Liver (tissue), 3 donors: ENCODE measurements at regions not wholly inside any gene's neighbourhood (a gene's known extent, or its start where the extent isn't known, plus 50 kb on each side); places are given as distances from the start of the nearest gene placed in this dataset.
A peak's percentile ranks its signal among the peaks of the same experiment; 100 is the strongest.
"Not testable (repeated sequence)": the region's sequence is repeated elsewhere in the genome, so short reads cannot be mapped to it uniquely, and the experiment has no call there.

Experiments used
- EGR1 ChIP-seq, 2 donors: IDR thresholded peaks; 2 replicates each; pipeline ENCODE4 v1.6.1; 2016 to 2018; ENCODE audit warnings: antibody characterized with exemption in 2 of 2, low read depth in 2 of 2
- FOXA1 ChIP-seq: IDR thresholded peaks from 2 replicates; pipeline ENCODE4 v1.6.1; 2016; ENCODE audit warnings: antibody characterized with exemption
- GABPA ChIP-seq, 2 donors: IDR thresholded peaks in 1 of 2; conservative IDR thresholded peaks in 1 of 2; 2 replicates each; pipeline ENCODE4 v1.6.1; 2016; ENCODE audit warnings: antibody characterized with exemption in 2 of 2, mild to moderate bottlenecking in 1 of 2, moderate library complexity in 1 of 2
- JUND ChIP-seq, 2 donors: IDR thresholded peaks; 2 replicates each; pipeline ENCODE4 v1.6.1; 2016; ENCODE audit warnings: antibody characterized with exemption in 2 of 2
- RXRA ChIP-seq, 2 donors: IDR thresholded peaks; 2 replicates each; pipeline ENCODE4 v1.6.1; 2017 to 2018; ENCODE audit warnings: antibody characterized with exemption in 2 of 2, mild to moderate bottlenecking in 1 of 2
- SP1 ChIP-seq: IDR thresholded peaks from 2 replicates; pipeline ENCODE4 v1.6.1; 2018; ENCODE audit warnings: antibody characterized with exemption, mild to moderate bottlenecking
- TAF1 ChIP-seq: conservative IDR thresholded peaks from 2 replicates; pipeline ENCODE4 v1.6.1; 2016; ENCODE audit warnings: antibody characterized with exemption, mild to moderate bottlenecking
- YY1 ChIP-seq: IDR thresholded peaks from 2 replicates; pipeline ENCODE4 v1.6.1; 2016; ENCODE audit warnings: antibody characterized with exemption, mild to moderate bottlenecking
- TF ChIP-seq, protein P1 (sequence below): fragments of 150-350 bp; IDR thresholded peaks from 2 replicates; pipeline ENCODE4 v1.5.1; 2017; ENCODE audit warnings: improper control_type of control experiment, low read depth, low read length; ENCODE audit not compliant: missing input control
- TF ChIP-seq, protein P2 (sequence below): IDR thresholded peaks from 2 replicates; pipeline ENCODE4 v1.6.1; 2016; ENCODE audit warnings: antibody characterized with exemption
- TF ChIP-seq, protein P3 (sequence below): IDR thresholded peaks from 2 replicates; pipeline ENCODE4 v1.6.1; 2016; ENCODE audit warnings: antibody characterized with exemption
- TF ChIP-seq, protein P4 (sequence below): IDR thresholded peaks from 2 replicates; pipeline ENCODE4 v1.6.1; 2016; ENCODE audit warnings: antibody characterized with exemption, mild to moderate bottlenecking
- TF ChIP-seq, protein P5 (sequence below): IDR thresholded peaks from 2 replicates; pipeline ENCODE4 v1.6.1; 2016; ENCODE audit warnings: antibody characterized with exemption
- donor health status: healthy.
- donor health status: healthy.

DNA sequence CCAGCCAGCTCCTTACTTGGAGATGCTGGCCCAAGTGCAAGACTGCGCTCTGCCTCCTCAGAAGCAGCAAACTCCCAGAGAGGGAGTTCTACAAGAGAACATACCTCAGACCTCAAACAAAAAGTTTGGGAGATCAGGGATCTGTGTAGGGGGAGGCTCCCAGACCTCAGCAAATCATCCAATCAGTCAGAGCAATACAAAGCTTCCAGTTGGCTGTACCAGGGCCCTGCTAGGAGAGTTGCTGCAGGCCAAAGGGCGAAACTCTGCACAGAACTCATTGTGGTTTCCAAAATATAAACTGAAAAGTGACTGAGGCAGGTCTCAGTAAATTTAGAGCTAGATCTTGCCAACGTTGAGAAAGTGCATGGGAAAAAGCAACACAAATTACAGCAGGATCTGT lies 144.3 kb upstream of the NPAP1 start:
- TF ChIP-seq GABPA (IDR thresholded peaks at IDR 0.05 in 1 of 2, conservative IDR thresholded peaks at IDR 0.05 in 1 of 2); EGR1 (IDR thresholded peaks at IDR 0.05; ENCODE audit: low read depth in 2 of 2); YY1; JUND (IDR thresholded peaks at IDR 0.05); FOXA1; TAF1; RXRA (IDR thresholded peaks at IDR 0.05): not testable (repeated sequence)
- TF ChIP-seq, protein P1, sequence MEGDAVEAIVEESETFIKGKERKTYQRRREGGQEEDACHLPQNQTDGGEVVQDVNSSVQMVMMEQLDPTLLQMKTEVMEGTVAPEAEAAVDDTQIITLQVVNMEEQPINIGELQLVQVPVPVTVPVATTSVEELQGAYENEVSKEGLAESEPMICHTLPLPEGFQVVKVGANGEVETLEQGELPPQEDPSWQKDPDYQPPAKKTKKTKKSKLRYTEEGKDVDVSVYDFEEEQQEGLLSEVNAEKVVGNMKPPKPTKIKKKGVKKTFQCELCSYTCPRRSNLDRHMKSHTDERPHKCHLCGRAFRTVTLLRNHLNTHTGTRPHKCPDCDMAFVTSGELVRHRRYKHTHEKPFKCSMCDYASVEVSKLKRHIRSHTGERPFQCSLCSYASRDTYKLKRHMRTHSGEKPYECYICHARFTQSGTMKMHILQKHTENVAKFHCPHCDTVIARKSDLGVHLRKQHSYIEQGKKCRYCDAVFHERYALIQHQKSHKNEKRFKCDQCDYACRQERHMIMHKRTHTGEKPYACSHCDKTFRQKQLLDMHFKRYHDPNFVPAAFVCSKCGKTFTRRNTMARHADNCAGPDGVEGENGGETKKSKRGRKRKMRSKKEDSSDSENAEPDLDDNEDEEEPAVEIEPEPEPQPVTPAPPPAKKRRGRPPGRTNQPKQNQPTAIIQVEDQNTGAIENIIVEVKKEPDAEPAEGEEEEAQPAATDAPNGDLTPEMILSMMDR = not testable (repeated sequence)
- TF ChIP-seq, protein P2, sequence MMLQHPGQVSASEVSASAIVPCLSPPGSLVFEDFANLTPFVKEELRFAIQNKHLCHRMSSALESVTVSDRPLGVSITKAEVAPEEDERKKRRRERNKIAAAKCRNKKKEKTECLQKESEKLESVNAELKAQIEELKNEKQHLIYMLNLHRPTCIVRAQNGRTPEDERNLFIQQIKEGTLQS = not testable (repeated sequence)
- TF ChIP-seq, protein P3, sequence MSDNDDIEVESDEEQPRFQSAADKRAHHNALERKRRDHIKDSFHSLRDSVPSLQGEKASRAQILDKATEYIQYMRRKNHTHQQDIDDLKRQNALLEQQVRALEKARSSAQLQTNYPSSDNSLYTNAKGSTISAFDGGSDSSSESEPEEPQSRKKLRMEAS = not testable (repeated sequence)
- peak; percentile 24 for TF ChIP-seq SP1
- TF ChIP-seq, protein P4, sequence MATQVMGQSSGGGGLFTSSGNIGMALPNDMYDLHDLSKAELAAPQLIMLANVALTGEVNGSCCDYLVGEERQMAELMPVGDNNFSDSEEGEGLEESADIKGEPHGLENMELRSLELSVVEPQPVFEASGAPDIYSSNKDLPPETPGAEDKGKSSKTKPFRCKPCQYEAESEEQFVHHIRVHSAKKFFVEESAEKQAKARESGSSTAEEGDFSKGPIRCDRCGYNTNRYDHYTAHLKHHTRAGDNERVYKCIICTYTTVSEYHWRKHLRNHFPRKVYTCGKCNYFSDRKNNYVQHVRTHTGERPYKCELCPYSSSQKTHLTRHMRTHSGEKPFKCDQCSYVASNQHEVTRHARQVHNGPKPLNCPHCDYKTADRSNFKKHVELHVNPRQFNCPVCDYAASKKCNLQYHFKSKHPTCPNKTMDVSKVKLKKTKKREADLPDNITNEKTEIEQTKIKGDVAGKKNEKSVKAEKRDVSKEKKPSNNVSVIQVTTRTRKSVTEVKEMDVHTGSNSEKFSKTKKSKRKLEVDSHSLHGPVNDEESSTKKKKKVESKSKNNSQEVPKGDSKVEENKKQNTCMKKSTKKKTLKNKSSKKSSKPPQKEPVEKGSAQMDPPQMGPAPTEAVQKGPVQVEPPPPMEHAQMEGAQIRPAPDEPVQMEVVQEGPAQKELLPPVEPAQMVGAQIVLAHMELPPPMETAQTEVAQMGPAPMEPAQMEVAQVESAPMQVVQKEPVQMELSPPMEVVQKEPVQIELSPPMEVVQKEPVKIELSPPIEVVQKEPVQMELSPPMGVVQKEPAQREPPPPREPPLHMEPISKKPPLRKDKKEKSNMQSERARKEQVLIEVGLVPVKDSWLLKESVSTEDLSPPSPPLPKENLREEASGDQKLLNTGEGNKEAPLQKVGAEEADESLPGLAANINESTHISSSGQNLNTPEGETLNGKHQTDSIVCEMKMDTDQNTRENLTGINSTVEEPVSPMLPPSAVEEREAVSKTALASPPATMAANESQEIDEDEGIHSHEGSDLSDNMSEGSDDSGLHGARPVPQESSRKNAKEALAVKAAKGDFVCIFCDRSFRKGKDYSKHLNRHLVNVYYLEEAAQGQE = not testable (repeated sequence)
- TF ChIP-seq, protein P5, sequence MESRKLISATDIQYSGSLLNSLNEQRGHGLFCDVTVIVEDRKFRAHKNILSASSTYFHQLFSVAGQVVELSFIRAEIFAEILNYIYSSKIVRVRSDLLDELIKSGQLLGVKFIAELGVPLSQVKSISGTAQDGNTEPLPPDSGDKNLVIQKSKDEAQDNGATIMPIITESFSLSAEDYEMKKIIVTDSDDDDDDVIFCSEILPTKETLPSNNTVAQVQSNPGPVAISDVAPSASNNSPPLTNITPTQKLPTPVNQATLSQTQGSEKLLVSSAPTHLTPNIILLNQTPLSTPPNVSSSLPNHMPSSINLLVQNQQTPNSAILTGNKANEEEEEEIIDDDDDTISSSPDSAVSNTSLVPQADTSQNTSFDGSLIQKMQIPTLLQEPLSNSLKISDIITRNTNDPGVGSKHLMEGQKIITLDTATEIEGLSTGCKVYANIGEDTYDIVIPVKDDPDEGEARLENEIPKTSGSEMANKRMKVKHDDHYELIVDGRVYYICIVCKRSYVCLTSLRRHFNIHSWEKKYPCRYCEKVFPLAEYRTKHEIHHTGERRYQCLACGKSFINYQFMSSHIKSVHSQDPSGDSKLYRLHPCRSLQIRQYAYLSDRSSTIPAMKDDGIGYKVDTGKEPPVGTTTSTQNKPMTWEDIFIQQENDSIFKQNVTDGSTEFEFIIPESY = not testable (repeated sequence)
